ENCODE measurements at regions not wholly inside any gene's neighbourhood (a gene's known extent, or its start where the extent isn't known, plus 50 kb on each side); places are given as distances from the start of the nearest gene placed in this dataset.

DNA sequence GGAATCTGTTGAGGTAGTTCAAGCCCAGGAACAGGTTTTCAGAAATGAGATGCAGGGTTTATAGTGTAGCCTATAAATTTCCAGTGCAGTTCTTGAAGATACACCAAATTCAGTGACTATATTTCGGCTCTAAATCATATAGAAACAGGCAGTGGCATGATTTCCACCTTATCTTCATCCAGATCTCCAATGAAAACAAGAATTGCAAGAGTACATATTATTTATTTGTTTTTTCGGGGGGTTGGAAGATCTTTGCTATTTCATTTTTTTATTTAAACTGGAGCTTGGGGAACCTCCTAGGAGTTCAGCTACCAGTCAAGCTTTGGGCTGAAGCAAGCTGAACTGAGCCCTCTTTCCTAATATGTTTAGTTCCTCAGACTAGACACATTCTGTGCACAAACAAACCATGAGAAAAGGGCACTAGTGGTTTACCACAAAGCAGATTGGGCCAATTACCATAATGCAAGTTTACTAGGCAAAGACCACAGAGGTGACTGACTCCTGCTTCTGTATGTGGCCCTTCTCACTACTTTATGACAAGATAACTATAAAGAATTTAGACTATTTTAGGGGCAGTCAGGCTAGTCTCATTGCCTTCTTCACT lies 68.5 kb downstream of the RGS2 start:
- Histone ChIP-seq H2AFZ (ENCODE audit: low read depth, low read length) (no peak overlapping the region), H4K20me1 (ENCODE audit: insufficient read depth, low read length) (no peaks in the 10 kb centered on the region), H3K27me3 (ENCODE audit: insufficient read depth, low read length, poor library complexity) (peaks cover 5% of the 10 kb centered on the region), H3K27ac (ENCODE audit: low read length) (no peak overlapping the region), H3K36me3 (ENCODE audit: insufficient read depth, low read length) (no peaks in the 10 kb centered on the region), H3K9me3 (ENCODE audit: insufficient read depth, low read length, severe bottlenecking) (no peaks in the 10 kb centered on the region), H3K4me3 (ENCODE audit: low read depth in 1 of 2, low read length in 2 of 2) (no peak overlapping the region), H3K9ac (ENCODE audit: low read depth, low read length) (no peak overlapping the region), H3K4me1 (ENCODE audit: insufficient read depth, low read length) (no peaks in the 10 kb centered on the region), H3K79me2 (ENCODE audit: insufficient read depth, low read length) (no peaks in the 10 kb centered on the region), H3K4me2 (ENCODE audit: insufficient read depth, low read length) (no peak overlapping the region)
- peak; percentile 56 for ATAC-seq (ENCODE audit: insufficient read depth, low read depth)
- TF ChIP-seq, protein P1, sequence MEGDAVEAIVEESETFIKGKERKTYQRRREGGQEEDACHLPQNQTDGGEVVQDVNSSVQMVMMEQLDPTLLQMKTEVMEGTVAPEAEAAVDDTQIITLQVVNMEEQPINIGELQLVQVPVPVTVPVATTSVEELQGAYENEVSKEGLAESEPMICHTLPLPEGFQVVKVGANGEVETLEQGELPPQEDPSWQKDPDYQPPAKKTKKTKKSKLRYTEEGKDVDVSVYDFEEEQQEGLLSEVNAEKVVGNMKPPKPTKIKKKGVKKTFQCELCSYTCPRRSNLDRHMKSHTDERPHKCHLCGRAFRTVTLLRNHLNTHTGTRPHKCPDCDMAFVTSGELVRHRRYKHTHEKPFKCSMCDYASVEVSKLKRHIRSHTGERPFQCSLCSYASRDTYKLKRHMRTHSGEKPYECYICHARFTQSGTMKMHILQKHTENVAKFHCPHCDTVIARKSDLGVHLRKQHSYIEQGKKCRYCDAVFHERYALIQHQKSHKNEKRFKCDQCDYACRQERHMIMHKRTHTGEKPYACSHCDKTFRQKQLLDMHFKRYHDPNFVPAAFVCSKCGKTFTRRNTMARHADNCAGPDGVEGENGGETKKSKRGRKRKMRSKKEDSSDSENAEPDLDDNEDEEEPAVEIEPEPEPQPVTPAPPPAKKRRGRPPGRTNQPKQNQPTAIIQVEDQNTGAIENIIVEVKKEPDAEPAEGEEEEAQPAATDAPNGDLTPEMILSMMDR (IDR thresholded peaks at IDR 0.05; ENCODE audit: borderline replicate concordance, extremely low read depth, low read length, poor library complexity, severe bottlenecking): no peak
- TF ChIP-seq EZH2 (IDR thresholded peaks at IDR 0.05; ENCODE audit: borderline replicate concordance, low read depth, low read length, severe bottlenecking): no peak
- DNase-seq: no peak

DNA sequence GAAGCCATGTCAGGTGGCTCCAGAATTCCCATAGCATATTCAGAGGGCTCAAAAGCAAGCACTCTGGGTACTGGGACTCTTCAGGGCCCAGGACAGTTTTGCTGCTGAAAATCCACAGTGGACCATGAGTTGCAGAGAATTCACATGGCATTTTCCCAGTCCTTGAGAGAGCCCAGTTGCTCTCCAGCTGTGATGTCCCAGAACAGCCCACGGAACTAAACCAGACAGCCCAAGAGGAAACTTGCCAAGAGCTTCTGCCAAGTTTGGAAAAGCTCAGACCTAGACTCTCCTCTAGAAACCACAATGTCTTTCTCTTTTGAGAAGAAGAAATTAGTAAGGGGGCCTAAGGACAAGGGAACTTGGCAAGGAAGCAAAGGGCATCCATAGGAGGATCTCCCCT lies 69.4 kb downstream of the RGS2 start:
- no peaks in the 10 kb centered on the region for H3K4me1 ChIP-seq (ENCODE audit: insufficient read depth, low read length)
- no peak for DNase-seq
- no peak for ATAC-seq (ENCODE audit: insufficient read depth, low read depth)
- no peaks in the 10 kb centered on the region for H3K79me2 ChIP-seq (ENCODE audit: insufficient read depth, low read length)
- peaks cover 3% of the 10 kb centered on the region for H3K27me3 ChIP-seq (ENCODE audit: insufficient read depth, low read length, poor library complexity)
- TF ChIP-seq, protein P1 (IDR thresholded peaks at IDR 0.05; ENCODE audit: borderline replicate concordance, extremely low read depth, low read length, poor library complexity, severe bottlenecking): no peak
- TF ChIP-seq EZH2 (IDR thresholded peaks at IDR 0.05; ENCODE audit: borderline replicate concordance, low read depth, low read length, severe bottlenecking): no peak
- no peaks in the 10 kb centered on the region for H3K9me3 ChIP-seq (ENCODE audit: insufficient read depth, low read length, severe bottlenecking)
- no peaks in the 10 kb centered on the region for H4K20me1 ChIP-seq (ENCODE audit: insufficient read depth, low read length)
- H3K27ac ChIP-seq (ENCODE audit: low read length): no peak overlapping the region
- no peak overlapping the region for H3K4me3 ChIP-seq (ENCODE audit: low read depth in 1 of 2, low read length in 2 of 2)
- H2AFZ ChIP-seq (ENCODE audit: low read depth, low read length): no peak overlapping the region
- no peak overlapping the region for H3K9ac ChIP-seq (ENCODE audit: low read depth, low read length)
- no peaks in the 10 kb centered on the region for H3K36me3 ChIP-seq (ENCODE audit: insufficient read depth, low read length)
- H3K4me2 ChIP-seq (ENCODE audit: insufficient read depth, low read length): no peak overlapping the region

- H3K9ac ChIP-seq (ENCODE audit: low read depth, low read length): no peak overlapping the region
- no peak overlapping the region for H3K4me2 ChIP-seq (ENCODE audit: insufficient read depth, low read length)
- no peaks in the 10 kb centered on the region for H3K4me1 ChIP-seq (ENCODE audit: insufficient read depth, low read length)
- no peak for TF ChIP-seq EZH2 (IDR thresholded peaks at IDR 0.05; ENCODE audit: borderline replicate concordance, low read depth, low read length, severe bottlenecking)
- TF ChIP-seq, protein P1 (IDR thresholded peaks at IDR 0.05; ENCODE audit: borderline replicate concordance, extremely low read depth, low read length, poor library complexity, severe bottlenecking): no peak
- no peaks in the 10 kb centered on the region for H3K27me3 ChIP-seq (ENCODE audit: insufficient read depth, low read length, poor library complexity)
- no peaks in the 10 kb centered on the region for H3K9me3 ChIP-seq (ENCODE audit: insufficient read depth, low read length, severe bottlenecking)
- H2AFZ ChIP-seq (ENCODE audit: low read depth, low read length): no peak overlapping the region
- H4K20me1 ChIP-seq (ENCODE audit: insufficient read depth, low read length): no peaks in the 10 kb centered on the region
- ATAC-seq (ENCODE audit: insufficient read depth, low read depth) (no peak), DNase-seq (no peak)
- no peak overlapping the region for H3K4me3 ChIP-seq (ENCODE audit: low read depth in 1 of 2, low read length in 2 of 2)
- no peaks in the 10 kb centered on the region for H3K36me3 ChIP-seq (ENCODE audit: insufficient read depth, low read length)
- no peak overlapping the region for H3K27ac ChIP-seq (ENCODE audit: low read length)
- no peaks in the 10 kb centered on the region for H3K79me2 ChIP-seq (ENCODE audit: insufficient read depth, low read length)
Measured at GRCh38 chr1:192879406-192879805, 70.6 kb downstream of the RGS2 start.

Data from DND-41 (cell line).